Stimulated activated CD4-positive, alpha-beta T cell treated with anti-CD3 and anti-CD28 coated beads, Interleukin-1b, Interleukin-23, amount 100 ng/mL, for 48 hours (primary cell): ENCODE measurements at regions not wholly inside any gene's neighbourhood (a gene's known extent, or its start where the extent isn't known, plus 50 kb on each side); places are given as distances from the start of the nearest gene placed in this dataset.
"Not testable (repeated sequence)": the region's sequence is repeated elsewhere in the genome, so short reads cannot be mapped to it uniquely, and the experiment has no call there.

Source experiments
- DNase-seq: peaks from one replicate; pipeline ENCODE4 v3.0.0-alpha.2; 2020

GRCh38 chr6:121951918-121952379 is 447.5 kb upstream of the HSF2 start:
- DNase-seq: no peak

GRCh38 chr6:121955401-121955800 is 444.1 kb upstream of the HSF2 start:
- DNase-seq: not testable (repeated sequence)

- DNase-seq: no peak
Measured at GRCh38 chr6:121956782-121957181, 442.7 kb upstream of the HSF2 start.

GRCh38 chr6:121959501-121959900 is 440.0 kb upstream of the HSF2 start:
- no peak for DNase-seq

GRCh38 chr6:121961619-121962125 is 437.8 kb upstream of the HSF2 start:
- no peak for DNase-seq

GRCh38 chr6:121963826-121964225 is 435.6 kb upstream of the HSF2 start:
- DNase-seq: no peak

- DNase-seq: no peak
Measured at GRCh38 chr6:121965739-121966138, 433.7 kb upstream of the HSF2 start.

- no peak for DNase-seq
Measured at GRCh38 chr6:121967631-121968030, 431.8 kb upstream of the HSF2 start.

GRCh38 chr6:121971931-121972335 is 427.5 kb upstream of the HSF2 start:
- DNase-seq: no peak

- no peak for DNase-seq
Measured at GRCh38 chr6:121984956-121985355, 414.5 kb upstream of the HSF2 start.

- DNase-seq: no peak
Measured at GRCh38 chr6:121993362-121993761, 406.1 kb upstream of the HSF2 start.

- DNase-seq: no peak
Measured at GRCh38 chr6:121994919-121995318, 404.5 kb upstream of the HSF2 start.

GRCh38 chr6:121998631-121999030 is 400.8 kb upstream of the HSF2 start:
- no peak for DNase-seq

- DNase-seq: no peak
Measured at GRCh38 chr6:121999456-122000065, 399.9 kb upstream of the HSF2 start.

- DNase-seq: no peak
Measured at GRCh38 chr6:122005661-122006060, 393.8 kb upstream of the HSF2 start.

GRCh38 chr6:122007339-122007738 is 392.1 kb upstream of the HSF2 start:
- DNase-seq: no peak

- no peak for DNase-seq
Measured at GRCh38 chr6:122008101-122008999, 391.1 kb upstream of the HSF2 start.

- DNase-seq: no peak
Measured at GRCh38 chr6:122009000-122009350, 390.5 kb upstream of the HSF2 start.

- DNase-seq: no peak
Measured at GRCh38 chr6:122012578-122012977, 386.9 kb upstream of the HSF2 start.

GRCh38 chr6:122014961-122015360 is 384.5 kb upstream of the HSF2 start:
- DNase-seq: no peak

- no peak for DNase-seq
Measured at GRCh38 chr6:122020588-122021264, 378.7 kb upstream of the HSF2 start.

- no peak for DNase-seq
Measured at GRCh38 chr6:122025104-122025503, 374.3 kb upstream of the HSF2 start.

GRCh38 chr6:122026582-122027369 is 372.7 kb upstream of the HSF2 start:
- no peak for DNase-seq
